ENCODE measurements at regions not wholly inside any gene's neighbourhood (a gene's known extent, or its start where the extent isn't known, plus 50 kb on each side); places are given as distances from the start of the nearest gene placed in this dataset.

DNA sequence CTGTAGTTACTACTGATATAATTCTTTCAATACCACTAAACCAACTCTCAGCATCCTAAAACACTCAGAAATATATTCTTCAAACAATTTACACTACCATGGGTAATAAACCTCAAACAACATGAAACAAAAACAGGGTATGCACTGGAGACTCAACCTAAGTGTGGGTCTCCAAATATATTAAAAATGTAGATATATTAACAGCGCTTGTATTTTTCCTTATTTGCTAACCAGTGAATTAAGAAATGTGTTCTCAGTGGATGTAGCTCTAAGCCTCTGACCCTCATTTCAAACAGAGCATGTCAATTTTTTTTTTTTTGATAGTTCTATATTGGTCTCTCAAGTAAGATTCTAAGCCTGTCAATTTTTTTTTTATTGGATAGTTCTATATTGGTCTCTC is 778.5 kb upstream of the CDH10 start:
- TF ChIP-seq CTCF (conservative IDR thresholded peaks at IDR 0.05 in 1 of 2, IDR thresholded peaks at IDR 0.05 in 1 of 2; ENCODE audit: extremely low read depth in 1 of 2, insufficient read depth in 1 of 2, low read depth in 1 of 2, low read length in 2 of 2) (no peak), EZH2 (IDR thresholded peaks at IDR 0.05; ENCODE audit: borderline replicate concordance, low read length) (no peak)

Measured in mammary epithelial cell (primary cell).